Prostate gland (tissue), 2 donors: ENCODE measurements at regions not wholly inside any gene's neighbourhood (a gene's known extent, or its start where the extent isn't known, plus 50 kb on each side); places are given as distances from the start of the nearest gene placed in this dataset.

Source experiments
- POLR2A ChIP-seq: fragments of 450-650 bp; IDR thresholded peaks from one replicate; pipeline ENCODE4 v1.6.1; 2016; ENCODE audit warnings: antibody characterized with exemption, mild to moderate bottlenecking
- POLR2AphosphoS5 ChIP-seq: sonication (generic); formaldehyde crosslinking; IDR thresholded peaks from one replicate; pipeline ENCODE4 v1.6.1; 2017; ENCODE audit warnings: antibody characterized with exemption
- TF ChIP-seq, protein P1 (sequence below), 4 experiments: fragments of 200-600 bp in 2 of 4; fragments of 450-650 bp in 2 of 4; sonication (generic) in 2 of 4; IDR thresholded peaks; 1 replicate in 3 of 4; 2 replicates in 1 of 4; pipeline ENCODE4 v1.5.1; 2016 to 2019; ENCODE audit warnings: antibody characterized with exemption in 4 of 4, mild to moderate bottlenecking in 2 of 4, moderate library complexity in 2 of 4

DNA sequence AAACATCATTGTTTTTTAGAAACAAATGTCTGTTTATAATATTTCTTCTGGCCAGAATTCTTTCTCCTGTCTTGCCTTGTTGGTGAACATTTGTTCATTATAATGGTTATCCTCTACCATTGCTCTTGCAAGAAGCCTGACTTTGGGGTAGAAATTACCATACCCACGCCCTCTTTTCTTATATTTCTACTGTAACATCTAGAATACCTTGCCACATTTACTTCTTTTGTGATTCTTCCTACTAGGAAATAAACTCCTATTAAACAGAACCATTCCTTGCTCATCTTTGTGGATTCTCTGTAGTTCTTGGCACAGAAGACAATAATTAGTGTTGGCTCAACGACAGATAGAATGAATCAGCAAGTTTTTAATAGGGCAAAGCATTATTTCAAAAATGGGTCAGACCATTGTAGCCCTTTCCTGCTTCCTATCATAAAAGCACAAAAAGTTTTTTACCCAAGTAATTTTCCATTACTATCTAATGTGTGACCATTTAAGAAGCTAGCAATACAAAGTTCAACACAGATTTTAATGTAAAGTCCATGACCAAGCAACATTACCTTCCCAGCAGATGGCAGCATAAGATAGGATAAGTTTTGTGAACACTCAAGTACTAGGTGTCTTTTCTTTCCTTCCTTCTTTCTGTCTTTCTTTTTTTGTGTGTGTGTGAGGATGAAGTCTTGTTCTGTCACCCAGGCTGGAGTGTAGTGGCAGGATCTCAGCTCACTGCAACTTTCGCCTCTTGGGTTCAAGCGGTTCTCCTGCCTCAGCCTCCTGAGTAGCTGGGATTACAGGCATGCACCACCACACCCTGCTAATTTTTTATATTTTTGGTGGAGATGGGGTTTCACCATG lies 270.4 kb downstream of the HGF start:
- TF ChIP-seq, protein P1, sequence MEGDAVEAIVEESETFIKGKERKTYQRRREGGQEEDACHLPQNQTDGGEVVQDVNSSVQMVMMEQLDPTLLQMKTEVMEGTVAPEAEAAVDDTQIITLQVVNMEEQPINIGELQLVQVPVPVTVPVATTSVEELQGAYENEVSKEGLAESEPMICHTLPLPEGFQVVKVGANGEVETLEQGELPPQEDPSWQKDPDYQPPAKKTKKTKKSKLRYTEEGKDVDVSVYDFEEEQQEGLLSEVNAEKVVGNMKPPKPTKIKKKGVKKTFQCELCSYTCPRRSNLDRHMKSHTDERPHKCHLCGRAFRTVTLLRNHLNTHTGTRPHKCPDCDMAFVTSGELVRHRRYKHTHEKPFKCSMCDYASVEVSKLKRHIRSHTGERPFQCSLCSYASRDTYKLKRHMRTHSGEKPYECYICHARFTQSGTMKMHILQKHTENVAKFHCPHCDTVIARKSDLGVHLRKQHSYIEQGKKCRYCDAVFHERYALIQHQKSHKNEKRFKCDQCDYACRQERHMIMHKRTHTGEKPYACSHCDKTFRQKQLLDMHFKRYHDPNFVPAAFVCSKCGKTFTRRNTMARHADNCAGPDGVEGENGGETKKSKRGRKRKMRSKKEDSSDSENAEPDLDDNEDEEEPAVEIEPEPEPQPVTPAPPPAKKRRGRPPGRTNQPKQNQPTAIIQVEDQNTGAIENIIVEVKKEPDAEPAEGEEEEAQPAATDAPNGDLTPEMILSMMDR (IDR thresholded peaks at IDR 0.05) = peak; percentile 52 to 87 (median 64)
- TF ChIP-seq POLR2A (no peak), POLR2AphosphoS5 (peak; percentile 39)
